Spinal cord (tissue), 9 donors: ENCODE measurements at regions not wholly inside any gene's neighbourhood (a gene's known extent, or its start where the extent isn't known, plus 50 kb on each side); places are given as distances from the start of the nearest gene placed in this dataset.
"Not testable (repeated sequence)": the region's sequence is repeated elsewhere in the genome, so short reads cannot be mapped to it uniquely, and the experiment has no call there.

Source experiments
- DNase-seq, 6 donors: peaks; one replicate each; pipeline versions ENCODE4 v3.0.0 to v3.0.0-alpha.2; 2013 to 2015; ENCODE audit warnings: low spot score in 6 of 6, low read depth in 4 of 6
- H3K27ac ChIP-seq: one replicate; pipeline ENCODE4 v1.5.1; 2013; ENCODE audit warnings: low read depth, low read length, control low read depth
- H3K27me3 ChIP-seq: one replicate; pipeline ENCODE4 v1.6.1; 2013; ENCODE audit warnings: low read length; ENCODE audit not compliant: control insufficient read depth, insufficient read depth
- H3K36me3 ChIP-seq: one replicate; pipeline ENCODE4 v1.6.1; 2013; ENCODE audit warnings: low read length; ENCODE audit not compliant: control insufficient read depth, insufficient read depth
- H3K4me1 ChIP-seq: one replicate; pipeline ENCODE4 v1.6.1; 2013; ENCODE audit warnings: low read length; ENCODE audit not compliant: control insufficient read depth, insufficient read depth
- H3K4me3 ChIP-seq: one replicate; pipeline ENCODE4 v1.5.1; 2013; ENCODE audit warnings: low read depth, low read length, control low read depth
- H3K9me3 ChIP-seq: one replicate; pipeline ENCODE4 v1.6.1; 2013; ENCODE audit warnings: low read length; ENCODE audit not compliant: control insufficient read depth, insufficient read depth
- WGBS: methylation state at CpG from one replicate; pipeline ENCODE4 v1.1.5; 2013; ENCODE audit warnings: missing lambda C conversion rate; ENCODE audit not compliant: insufficient coverage; 5-methylcytosine and 5-hydroxymethylcytosine counted together
- donor health status: healthy.

DNA sequence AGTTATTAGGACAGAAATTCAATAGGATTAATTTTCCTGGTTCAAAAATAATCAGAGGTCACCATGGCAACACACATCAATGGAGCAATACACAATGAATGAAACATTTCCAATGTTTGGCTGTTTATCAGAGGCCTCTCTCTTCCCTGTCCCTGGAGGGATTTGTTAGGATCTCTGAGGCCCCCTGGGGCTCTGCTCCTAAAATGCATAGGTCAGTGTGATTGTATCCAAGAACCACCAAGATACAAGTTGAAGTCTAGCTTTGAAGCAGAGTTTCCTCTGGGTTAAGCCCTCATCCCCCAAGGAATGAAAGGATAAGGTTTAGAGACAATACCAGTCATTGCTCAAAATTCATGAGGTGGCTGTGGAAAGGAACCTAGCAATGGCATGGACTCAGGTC is 561.2 kb upstream of the C16orf82 start:
- Histone ChIP-seq H3K36me3 (no peaks in the 10 kb centered on the region), H3K4me3 (no peak overlapping the region), H3K27me3 (no peaks in the 10 kb centered on the region), H3K9me3 (no peaks in the 10 kb centered on the region), H3K27ac (no peak overlapping the region), H3K4me1 (no peaks in the 10 kb centered on the region)
- DNase-seq: no peak

DNA sequence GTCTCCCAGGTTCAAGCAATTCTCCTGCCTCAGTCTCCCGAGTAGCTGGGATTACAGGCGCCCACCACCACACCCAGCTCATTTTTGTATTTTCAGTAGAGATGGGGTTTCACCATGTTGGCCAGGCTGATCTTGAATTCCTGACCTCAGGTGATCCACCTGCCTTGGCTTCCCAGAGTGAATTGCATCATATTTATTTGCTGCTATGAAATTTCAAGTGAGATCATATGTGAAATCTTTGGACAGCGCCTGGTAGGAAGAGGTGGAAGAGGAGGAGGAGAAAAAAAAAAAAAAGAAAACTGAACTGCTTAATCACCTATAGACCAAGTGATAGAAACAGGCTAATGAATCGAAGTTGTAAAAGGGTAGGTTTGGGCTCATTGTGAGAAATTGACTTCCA is 557.8 kb upstream of the C16orf82 start:
- H3K36me3 ChIP-seq, H3K9me3 ChIP-seq, H3K27me3 ChIP-seq, DNase-seq, H3K27ac ChIP-seq, H3K4me1 ChIP-seq, H3K4me3 ChIP-seq: not testable (repeated sequence)
- WGBS: 80% methylated on average over 1 of the region's 4 CpGs

DNA sequence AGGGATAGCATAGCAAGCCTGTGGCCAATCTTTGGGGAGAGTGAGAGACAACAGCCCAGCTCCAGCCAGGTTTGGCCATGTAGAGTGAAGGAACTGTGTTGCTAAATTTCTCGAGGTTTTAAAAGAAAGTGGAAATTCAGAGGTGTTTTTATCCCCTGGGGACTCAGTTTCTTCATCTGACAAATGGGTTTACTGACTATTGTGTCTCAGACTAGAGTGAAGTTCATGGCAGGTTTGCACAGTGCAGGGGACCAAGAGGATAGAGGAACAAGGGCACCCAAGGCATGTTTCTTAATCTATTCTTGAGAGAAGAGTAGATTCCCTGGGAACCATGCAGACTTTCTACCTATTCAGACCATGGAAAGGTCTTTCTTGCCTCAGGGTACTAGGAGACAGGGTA is 555.8 kb upstream of the C16orf82 start:
- Histone ChIP-seq H3K4me3 (no peak overlapping the region), H3K27ac (no peak overlapping the region), H3K9me3 (no peaks in the 10 kb centered on the region), H3K36me3 (no peaks in the 10 kb centered on the region), H3K4me1 (no peaks in the 10 kb centered on the region), H3K27me3 (no peaks in the 10 kb centered on the region)
- DNase-seq: no peak
- 82% methylated on average over 1 of the region's 1 CpG for WGBS

DNA sequence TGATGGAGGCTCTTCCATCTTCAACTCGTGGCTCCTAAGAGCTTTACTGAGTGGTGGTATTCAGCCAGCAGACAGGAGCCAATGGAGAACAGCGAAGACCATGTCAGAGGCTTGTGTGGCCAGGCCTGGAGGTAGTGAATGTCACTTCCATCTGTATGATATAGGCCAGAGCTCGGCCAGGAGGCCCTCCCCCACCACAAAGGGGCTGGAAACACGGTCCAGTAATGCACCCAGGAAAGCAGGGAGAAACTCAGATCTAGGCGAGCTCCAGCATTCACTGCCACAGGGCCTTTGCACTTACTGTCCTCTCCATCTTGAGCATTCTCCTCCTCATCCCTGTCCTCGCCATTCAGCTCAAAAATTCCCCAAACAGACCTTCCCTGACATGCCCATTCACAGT is 555.3 kb upstream of the C16orf82 start:
- Histone ChIP-seq H3K27me3 (no peaks in the 10 kb centered on the region), H3K36me3 (no peaks in the 10 kb centered on the region), H3K27ac (no peak overlapping the region), H3K4me1 (no peaks in the 10 kb centered on the region), H3K9me3 (no peaks in the 10 kb centered on the region), H3K4me3 (no peak overlapping the region)
- 73% methylated on average over 6 of the region's 6 CpGs for WGBS
- no peak for DNase-seq

DNA sequence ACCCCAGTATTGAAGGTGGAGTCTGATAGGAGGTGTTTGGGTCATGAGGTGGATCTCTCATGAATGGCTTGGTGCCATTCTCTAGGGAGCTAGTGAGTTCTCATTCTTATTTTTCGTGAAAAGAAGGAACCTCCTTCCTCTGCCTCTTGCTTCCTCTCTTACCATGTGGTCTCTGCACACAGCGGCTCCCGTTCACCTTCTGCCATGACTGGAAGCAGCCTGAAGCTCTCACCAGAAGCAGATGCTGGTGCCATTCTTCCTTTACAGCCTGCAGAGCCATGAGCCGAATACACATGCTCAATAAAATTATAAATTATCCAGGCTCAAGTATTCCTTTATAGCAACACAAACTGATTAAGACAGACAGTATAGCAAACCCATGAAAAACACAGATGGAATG is 545.1 kb upstream of the C16orf82 start:
- Histone ChIP-seq H3K36me3 (no peaks in the 10 kb centered on the region), H3K4me1 (no peaks in the 10 kb centered on the region), H3K27me3 (no peaks in the 10 kb centered on the region), H3K27ac (no peak overlapping the region), H3K4me3 (no peak overlapping the region), H3K9me3 (peaks cover under 1% of the 10 kb centered on the region)
- DNase-seq: no peak
- WGBS: 62% methylated on average over 4 of the region's 4 CpGs

DNA sequence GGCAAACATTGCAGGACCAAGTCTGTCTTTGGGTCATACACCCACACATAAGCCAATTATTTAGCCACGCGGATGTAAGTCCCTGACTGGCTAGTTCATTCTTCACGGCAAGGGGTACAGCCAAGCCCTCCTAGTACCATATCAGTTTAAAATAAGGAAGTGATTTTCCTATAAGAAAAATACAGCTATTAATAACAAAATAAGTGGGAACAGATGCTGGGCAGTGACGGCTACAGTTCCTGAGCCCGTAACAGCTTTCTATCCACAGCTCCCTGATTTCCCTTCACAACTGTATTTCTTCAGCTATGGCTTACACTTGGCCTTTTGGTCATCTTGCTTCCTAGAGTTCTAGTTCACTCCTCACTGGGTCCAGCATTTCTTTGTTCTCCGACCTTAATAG is 542.4 kb upstream of the C16orf82 start:
- 83% methylated on average over 1 of the region's 6 CpGs for whole genome bisulfite sequencing
- Histone ChIP-seq H3K4me3 (no peak overlapping the region), H3K4me1 (no peaks in the 10 kb centered on the region), H3K27me3 (no peaks in the 10 kb centered on the region), H3K27ac (no peak overlapping the region), H3K36me3 (no peaks in the 10 kb centered on the region), H3K9me3 (peaks cover 1% of the 10 kb centered on the region)
- DNase-seq: no peak

DNA sequence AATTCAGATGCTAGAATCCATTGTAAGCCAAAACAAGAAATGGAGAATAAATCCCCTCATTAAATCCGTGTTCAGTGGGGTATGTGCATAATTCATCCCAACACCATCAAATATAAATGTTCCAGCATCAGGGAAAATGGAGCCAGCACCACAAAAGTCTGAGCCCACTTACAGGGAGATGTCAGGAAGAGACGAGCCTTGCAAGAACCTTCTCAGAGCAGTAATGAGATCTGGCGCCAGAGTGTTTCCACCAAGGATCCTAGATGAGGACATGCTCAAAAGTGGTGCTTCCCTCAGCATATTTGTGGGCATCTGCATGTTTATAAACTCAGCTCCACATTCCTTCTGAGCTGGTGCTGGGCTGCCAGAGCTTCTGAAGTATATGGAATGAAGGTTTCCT is 541.9 kb upstream of the C16orf82 start:
- no peak overlapping the region for H3K27ac ChIP-seq
- WGBS: 100% methylated on average over 2 of the region's 3 CpGs
- no peaks in the 10 kb centered on the region for H3K4me1 ChIP-seq
- H3K9me3 ChIP-seq: peaks cover 1% of the 10 kb centered on the region
- H3K36me3 ChIP-seq: no peaks in the 10 kb centered on the region
- no peaks in the 10 kb centered on the region for H3K27me3 ChIP-seq
- no peak overlapping the region for H3K4me3 ChIP-seq
- DNase-seq: peak in 1 of 6 donors; percentile 45

DNA sequence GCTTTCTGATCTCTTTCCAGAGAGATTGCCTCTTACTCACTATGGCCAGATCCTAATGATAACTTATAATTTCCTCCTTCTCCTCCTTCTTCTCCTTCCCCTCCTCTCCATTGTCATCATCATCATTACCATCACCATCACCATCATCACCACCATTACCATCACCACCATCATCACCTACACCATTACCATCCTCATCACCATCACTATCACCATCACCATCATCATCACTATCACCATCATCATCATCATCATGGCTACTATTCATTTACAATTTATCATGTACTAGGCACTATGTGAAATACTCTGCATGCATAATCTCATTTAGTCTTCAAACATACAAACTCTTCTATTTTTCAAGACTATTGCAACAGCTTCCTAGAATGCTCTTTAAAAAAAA is 540.9 kb upstream of the C16orf82 start:
- no peak for DNase-seq
- Histone ChIP-seq H3K4me1 (no peaks in the 10 kb centered on the region), H3K36me3 (no peaks in the 10 kb centered on the region), H3K9me3 (peaks cover 1% of the 10 kb centered on the region), H3K27me3 (no peaks in the 10 kb centered on the region), H3K4me3 (no peak overlapping the region), H3K27ac (no peak overlapping the region)

DNA sequence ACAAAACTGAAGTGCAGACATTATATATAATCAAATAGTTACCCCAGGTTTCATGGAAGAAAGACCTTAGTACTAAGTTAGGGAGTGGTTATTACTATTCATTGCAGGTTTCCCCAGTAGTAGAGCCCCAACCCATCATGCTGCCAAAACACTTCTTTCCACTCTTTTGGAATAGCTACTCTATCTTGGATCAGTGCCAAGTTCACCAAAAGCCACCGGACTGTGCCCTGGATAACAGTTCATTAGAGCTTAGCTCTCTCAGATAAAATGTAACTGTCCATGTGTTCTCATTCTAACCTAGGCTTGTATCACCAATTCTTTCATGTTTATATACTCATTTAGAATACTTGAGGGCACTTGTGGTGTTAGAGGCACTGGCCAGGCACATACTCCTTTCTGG is 540.1 kb upstream of the C16orf82 start:
- no peaks in the 10 kb centered on the region for H3K36me3 ChIP-seq
- no peaks in the 10 kb centered on the region for H3K4me1 ChIP-seq
- H3K4me3 ChIP-seq: no peak overlapping the region
- DNase-seq: no peak
- 40% methylated on average over 1 of the region's 1 CpG for WGBS
- no peak overlapping the region for H3K27ac ChIP-seq
- no peaks in the 10 kb centered on the region for H3K27me3 ChIP-seq
- H3K9me3 ChIP-seq: peaks cover 1% of the 10 kb centered on the region

DNA sequence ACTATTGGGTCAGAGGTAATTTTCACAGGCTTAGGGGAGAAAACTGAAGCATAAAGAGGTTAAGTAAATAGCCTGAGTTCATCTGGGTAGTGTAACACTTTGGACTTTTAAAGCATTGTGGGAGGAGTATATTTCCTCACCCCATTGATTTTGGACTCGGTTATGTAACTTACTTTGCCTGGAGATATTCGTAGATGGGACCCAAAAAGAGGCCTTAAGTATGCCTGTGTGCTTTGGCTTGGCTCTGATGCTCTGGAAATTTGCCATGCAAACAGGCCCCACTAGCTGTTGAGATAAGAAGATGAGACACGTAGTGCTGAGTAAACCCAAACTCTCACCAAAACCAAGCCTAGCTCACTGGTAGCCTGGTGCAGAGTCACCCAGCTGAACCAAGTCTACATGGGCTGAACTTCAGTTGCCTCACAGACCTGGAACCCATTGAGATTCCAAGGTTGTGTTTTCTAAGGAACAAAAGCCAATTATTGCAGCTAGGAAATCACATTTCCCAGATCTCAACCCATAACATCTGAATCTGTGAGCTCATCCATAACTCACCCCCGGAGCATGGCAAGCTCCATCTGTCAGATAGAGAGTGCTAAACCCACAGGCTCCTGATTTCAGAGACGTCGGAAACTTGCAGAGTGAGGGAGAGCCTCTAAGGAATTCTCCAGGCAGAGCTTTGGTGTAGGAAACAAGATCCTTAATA is 536.0 kb upstream of the C16orf82 start:
- 79% methylated on average over 3 of the region's 6 CpGs for WGBS
- Histone ChIP-seq H3K27me3 (no peaks in the 10 kb centered on the region), H3K36me3 (no peaks in the 10 kb centered on the region), H3K4me1 (no peaks in the 10 kb centered on the region), H3K4me3 (no peak overlapping the region), H3K9me3 (peaks cover 1% of the 10 kb centered on the region), H3K27ac (no peak overlapping the region)
- DNase-seq: peak in 1 of 6 donors; percentile 18
